ENCODE measurements at regions not wholly inside any gene's neighbourhood (a gene's known extent, or its start where the extent isn't known, plus 50 kb on each side); places are given as distances from the start of the nearest gene placed in this dataset.

- no peaks in the 10 kb centered on the region for H3K79me2 ChIP-seq (ENCODE audit: low read depth)
- no peaks in the 10 kb centered on the region for H3K9me3 ChIP-seq (ENCODE audit: insufficient read depth, low read depth)
- POLR2A ChIA-PET (ENCODE audit: unreplicated experiment) = no interaction called here
- H3K9me2 ChIP-seq (ENCODE audit: insufficient read depth) = no peaks in the 10 kb centered on the region
- H3K27me3 ChIP-seq (ENCODE audit: insufficient read depth, low read depth) = no peaks in the 10 kb centered on the region
- H3K27ac ChIP-seq = no peak overlapping the region
- no peaks in the 10 kb centered on the region for H3K36me3 ChIP-seq (ENCODE audit: low read depth)
- no peaks in the 10 kb centered on the region for H4K20me1 ChIP-seq (ENCODE audit: insufficient read depth)
- no peak for DNase-seq
- no peak overlapping the region for H3K4me2 ChIP-seq
- CTCF ChIA-PET = no interaction called here
- TF ChIP-seq CTCF (conservative IDR thresholded peaks at IDR 0.05) (no peak), EZH2 (IDR thresholded peaks at IDR 0.05; ENCODE audit: low read depth) (no peak)
- intact Hi-C loops (cut with micrococcal nuclease; ENCODE audit: unreplicated experiment) = no loop called here
- no peaks in the 10 kb centered on the region for H3F3A ChIP-seq (ENCODE audit: insufficient read depth, low read depth)
- no peak overlapping the region for H3K4me3 ChIP-seq
- H3K4me1 ChIP-seq (replicated peaks; ENCODE audit: insufficient read depth) = no peaks in the 10 kb centered on the region
- BruUV-seq (replicated peaks) = no TSS peak
- no peak overlapping the region for H2AFZ ChIP-seq
Observed at GRCh38 chr6:87901613-87902012, 146.0 kb upstream of the SPACA1 start.

GRCh38 chr6:87900160-87900698 lies 147.4 kb upstream of the SPACA1 start:
- no peaks in the 10 kb centered on the region for H3K27me3 ChIP-seq (ENCODE audit: insufficient read depth, low read depth)
- H2AFZ ChIP-seq = no peak overlapping the region
- H3K79me2 ChIP-seq (ENCODE audit: low read depth) = no peaks in the 10 kb centered on the region
- no peaks in the 10 kb centered on the region for H3K36me3 ChIP-seq (ENCODE audit: low read depth)
- BruUV-seq (replicated peaks) = no TSS peak
- POLR2A ChIA-PET (ENCODE audit: unreplicated experiment) = no interaction called here
- CTCF ChIA-PET = no interaction called here
- H3K4me2 ChIP-seq = no peak overlapping the region
- DNase-seq = no peak
- intact Hi-C loops (cut with micrococcal nuclease; ENCODE audit: unreplicated experiment) = no loop called here
- H3F3A ChIP-seq (ENCODE audit: insufficient read depth, low read depth) = no peaks in the 10 kb centered on the region
- H3K9me3 ChIP-seq (ENCODE audit: insufficient read depth, low read depth) = no peaks in the 10 kb centered on the region
- no peaks in the 10 kb centered on the region for H3K4me1 ChIP-seq (replicated peaks; ENCODE audit: insufficient read depth)
- TF ChIP-seq CTCF (conservative IDR thresholded peaks at IDR 0.05) (no peak), EZH2 (IDR thresholded peaks at IDR 0.05; ENCODE audit: low read depth) (no peak)
- no peaks in the 10 kb centered on the region for H3K9me2 ChIP-seq (ENCODE audit: insufficient read depth)
- H3K4me3 ChIP-seq = no peak overlapping the region
- H4K20me1 ChIP-seq (ENCODE audit: insufficient read depth) = no peaks in the 10 kb centered on the region
- H3K27ac ChIP-seq = no peak overlapping the region

- H3K79me2 ChIP-seq (ENCODE audit: low read depth) = no peaks in the 10 kb centered on the region
- H3K4me1 ChIP-seq (replicated peaks; ENCODE audit: insufficient read depth) = no peaks in the 10 kb centered on the region
- H3K4me3 ChIP-seq = no peak overlapping the region
- H3K27me3 ChIP-seq (ENCODE audit: insufficient read depth, low read depth) = no peaks in the 10 kb centered on the region
- no peaks in the 10 kb centered on the region for H3K9me3 ChIP-seq (ENCODE audit: insufficient read depth, low read depth)
- POLR2A ChIA-PET (ENCODE audit: unreplicated experiment) = no interaction called here
- no peak overlapping the region for H2AFZ ChIP-seq
- H3K27ac ChIP-seq = no peak overlapping the region
- H3K9me2 ChIP-seq (ENCODE audit: insufficient read depth) = no peaks in the 10 kb centered on the region
- no peaks in the 10 kb centered on the region for H4K20me1 ChIP-seq (ENCODE audit: insufficient read depth)
- H3K4me2 ChIP-seq = no peak overlapping the region
- no peaks in the 10 kb centered on the region for H3K36me3 ChIP-seq (ENCODE audit: low read depth)
- CTCF ChIA-PET = no interaction called here
- intact Hi-C loops (cut with micrococcal nuclease; ENCODE audit: unreplicated experiment) = no loop called here
- TF ChIP-seq CTCF (conservative IDR thresholded peaks at IDR 0.05) (no peak), EZH2 (IDR thresholded peaks at IDR 0.05; ENCODE audit: low read depth) (no peak)
- no TSS peak for BruUV-seq (replicated peaks)
- H3F3A ChIP-seq (ENCODE audit: insufficient read depth, low read depth) = no peaks in the 10 kb centered on the region
- DNase-seq = no peak
Observed at GRCh38 chr6:87899499-87900147, 148.0 kb upstream of the SPACA1 start.
